ENCODE measurements at regions not wholly inside any gene's neighbourhood (a gene's known extent, or its start where the extent isn't known, plus 50 kb on each side); places are given as distances from the start of the nearest gene placed in this dataset.

- no peaks in the 10 kb centered on the region for H3K36me3 Mint-ChIP-seq
- H3K4me3 Mint-ChIP-seq, result no peak overlapping the region
- H4K20me1 ChIP-seq (ENCODE audit: low read depth), result no peaks in the 10 kb centered on the region
- H3K79me2 ChIP-seq (ENCODE audit: low read depth), result no peaks in the 10 kb centered on the region
- no peaks in the 10 kb centered on the region for H3K9me3 Mint-ChIP-seq
- no peak overlapping the region for H3K27ac ChIP-seq
- H3K4me1 ChIP-seq, result no peaks in the 10 kb centered on the region
- H3K4me3 ChIP-seq, result no peak overlapping the region
- H3K9ac ChIP-seq, result no peak overlapping the region
- DNase-seq (ENCODE audit: low spot score), result no peak
- H3K27me3 ChIP-seq, result no peaks in the 10 kb centered on the region
- H2AFZ ChIP-seq (replicated peaks), result no peak overlapping the region
- no peaks in the 10 kb centered on the region for H3F3A ChIP-seq (ENCODE audit: low read depth)
- H3K36me3 ChIP-seq, result no peaks in the 10 kb centered on the region
- no peaks in the 10 kb centered on the region for H3K27me3 Mint-ChIP-seq (ENCODE audit: insufficient read depth, low read depth)
- H3K4me1 Mint-ChIP-seq, result no peaks in the 10 kb centered on the region
- no peaks in the 10 kb centered on the region for H3K9me3 ChIP-seq (ENCODE audit: low read depth)
- H3K27ac Mint-ChIP-seq, result no peak overlapping the region
- no peak overlapping the region for H3K4me2 ChIP-seq
- TF ChIP-seq CTCF (IDR thresholded peaks at IDR 0.05) (no peak), EZH2 (IDR thresholded peaks at IDR 0.05) (no peak), EZH2phosphoT487 (IDR thresholded peaks at IDR 0.05) (no peak)
Measured at GRCh38 chr5:57750891-57751290, 268.3 kb upstream of the ACTBL2 start.

GRCh38 chr5:57750282-57750681 lies 267.7 kb upstream of the ACTBL2 start:
- Mint-ChIP-seq H3K9me3 (no peaks in the 10 kb centered on the region), H3K4me1 (no peaks in the 10 kb centered on the region), H3K4me3 (no peak overlapping the region), H3K36me3 (no peaks in the 10 kb centered on the region), H3K27me3 (ENCODE audit: insufficient read depth, low read depth) (no peaks in the 10 kb centered on the region), H3K27ac (no peak overlapping the region)
- Histone ChIP-seq H4K20me1 (ENCODE audit: low read depth) (no peaks in the 10 kb centered on the region), H3K79me2 (ENCODE audit: low read depth) (no peaks in the 10 kb centered on the region), H3K9me3 (ENCODE audit: low read depth) (no peaks in the 10 kb centered on the region), H3F3A (ENCODE audit: low read depth) (no peaks in the 10 kb centered on the region), H2AFZ (replicated peaks) (no peak overlapping the region), H3K4me3 (no peak overlapping the region), H3K4me1 (no peaks in the 10 kb centered on the region), H3K4me2 (no peak overlapping the region), H3K36me3 (no peaks in the 10 kb centered on the region), H3K9ac (no peak overlapping the region), H3K27ac (no peak overlapping the region), H3K27me3 (no peaks in the 10 kb centered on the region)
- no peak for DNase-seq (ENCODE audit: low spot score)
- TF ChIP-seq EZH2 (IDR thresholded peaks at IDR 0.05) (no peak), EZH2phosphoT487 (IDR thresholded peaks at IDR 0.05) (no peak), CTCF (IDR thresholded peaks at IDR 0.05) (no peak)

DNA sequence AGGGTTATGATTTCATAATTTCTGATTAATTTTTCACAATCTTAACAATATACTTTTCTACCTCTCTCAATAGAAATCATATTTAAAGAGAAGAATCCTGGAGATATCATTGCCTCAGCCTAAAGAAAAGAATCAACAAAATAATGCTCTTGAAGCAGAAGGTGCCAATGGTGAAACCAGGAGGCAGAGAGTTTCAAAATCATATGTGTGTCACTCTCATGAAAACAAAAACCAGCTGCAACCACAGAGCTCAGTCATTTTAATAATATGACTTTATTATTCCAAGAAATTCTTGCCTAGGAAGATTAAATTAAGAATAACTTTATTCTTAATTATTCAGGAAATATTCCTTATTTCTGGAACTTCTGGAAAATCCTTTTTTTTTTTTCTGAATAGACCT lies 266.8 kb upstream of the ACTBL2 start:
- H3K36me3 Mint-ChIP-seq, result no peaks in the 10 kb centered on the region
- Histone ChIP-seq H3K9ac (no peak overlapping the region), H3K27ac (no peak overlapping the region), H3K4me1 (no peaks in the 10 kb centered on the region), H3K27me3 (no peaks in the 10 kb centered on the region), H4K20me1 (ENCODE audit: low read depth) (no peaks in the 10 kb centered on the region), H3K4me2 (no peak overlapping the region), H2AFZ (replicated peaks) (no peak overlapping the region), H3K79me2 (ENCODE audit: low read depth) (no peaks in the 10 kb centered on the region), H3F3A (ENCODE audit: low read depth) (no peaks in the 10 kb centered on the region), H3K36me3 (no peaks in the 10 kb centered on the region), H3K4me3 (no peak overlapping the region), H3K9me3 (ENCODE audit: low read depth) (no peaks in the 10 kb centered on the region)
- DNase-seq (ENCODE audit: low spot score), result no peak
- TF ChIP-seq EZH2phosphoT487 (IDR thresholded peaks at IDR 0.05), result no peak
- TF ChIP-seq EZH2 (IDR thresholded peaks at IDR 0.05), result no peak
- TF ChIP-seq CTCF (IDR thresholded peaks at IDR 0.05), result no peak
- no peaks in the 10 kb centered on the region for H3K9me3 Mint-ChIP-seq
- H3K27ac Mint-ChIP-seq, result no peak overlapping the region
- no peak overlapping the region for H3K4me3 Mint-ChIP-seq
- H3K4me1 Mint-ChIP-seq, result no peaks in the 10 kb centered on the region
- no peaks in the 10 kb centered on the region for H3K27me3 Mint-ChIP-seq (ENCODE audit: insufficient read depth, low read depth)
